Esophagus squamous epithelium (tissue), 5 donors: ENCODE measurements at regions not wholly inside any gene's neighbourhood (a gene's known extent, or its start where the extent isn't known, plus 50 kb on each side); places are given as distances from the start of the nearest gene placed in this dataset.

Experiments used
- DNase-seq: peaks from one replicate; lab custom pipeline; 2025; lab: John Stamatoyannopoulos, UW
- H3K27ac ChIP-seq, 4 donors: fragments of 200-600 bp; sonication (generic); one replicate each; pipeline ENCODE4 v1.5.1; 2016 to 2019; ENCODE audit warnings: mild to moderate bottlenecking in 1 of 4
- H3K27me3 ChIP-seq, 4 donors: fragments of 200-600 bp; sonication (generic); 1 replicate in 3 of 4; 2 replicates in 1 of 4; pipeline versions ENCODE4 v1.5.1 to v1.6.0; 2017 to 2021; ENCODE audit warnings: antibody characterized with exemption in 1 of 4
- H3K36me3 ChIP-seq, 3 donors: fragments of 200-600 bp; sonication (generic); one replicate each; pipeline ENCODE4 v1.5.1; 2016 to 2019
- H3K4me1 ChIP-seq, 3 donors: fragments of 200-600 bp; sonication (generic); one replicate each; pipeline ENCODE4 v1.5.1; 2017 to 2019
- H3K4me3 ChIP-seq, 4 donors: fragments of 200-600 bp; sonication (generic); 1 replicate in 3 of 4; 2 replicates in 1 of 4; pipeline ENCODE4 v1.5.1; 2016 to 2019; ENCODE audit warnings: mild to moderate bottlenecking in 2 of 4, moderate library complexity in 1 of 4
- H3K9me3 ChIP-seq, 3 donors: fragments of 200-600 bp; sonication (generic); one replicate each; pipeline ENCODE4 v1.5.1; 2016 to 2019
- CTCF ChIP-seq, 6 experiments: fragments of 450-650 bp in 4 of 6; fragments of 200-600 bp in 2 of 6; sonication (generic) in 2 of 6; IDR thresholded peaks; one replicate each; pipeline ENCODE4 v1.5.1; 2016 to 2019; ENCODE audit warnings: antibody characterized with exemption in 6 of 6, mild to moderate bottlenecking in 4 of 6, moderate library complexity in 4 of 6
- POLR2A ChIP-seq, 4 donors: fragments of 450-650 bp; IDR thresholded peaks; one replicate each; pipeline ENCODE4 v1.6.1; 2017; ENCODE audit warnings: antibody characterized with exemption in 4 of 4, mild to moderate bottlenecking in 4 of 4, moderate library complexity in 3 of 4
- WGBS, 2 donors: methylation state at CpG; one replicate each; pipeline ENCODE4 v1.1.5; 2018; 5-methylcytosine and 5-hydroxymethylcytosine counted together
- intact Hi-C: fragments of 100-400 bp; cut with DNase I; formaldehyde crosslinking; loops from one replicate; pipeline ENCODE4 v1.15.0; 2022
- donor health status: DM: yes; HTN: yes; CAD: no.

GRCh38 chr5:135697251-135697958, 118.6 kb upstream of the CXCL14 start:
- Histone ChIP-seq H3K4me1 (peaks cover 8 to 45% (median 11%) of the 10 kb centered on the region in 3 donors), H3K36me3 (no peaks in the 10 kb centered on the region), H3K9me3 (no peaks in the 10 kb centered on the region), H3K27ac (no peak overlapping the region), H3K27me3 (no peaks in the 10 kb centered on the region), H3K4me3 (no peak overlapping the region)
- no peak for TF ChIP-seq POLR2A (IDR thresholded peaks at IDR 0.05)
- TF ChIP-seq CTCF (IDR thresholded peaks at IDR 0.05): no peak
- DNase-seq: no peak
- intact Hi-C loops: no loop called here
- 76 to 78% methylated on average over 1 to 4 of the region's 5 CpGs for WGBS, 2 donors

GRCh38 chr5:135696317-135696716, 117.5 kb upstream of the CXCL14 start:
- DNase-seq: no peak
- no peaks in the 10 kb centered on the region for H3K9me3 ChIP-seq
- intact Hi-C loops: no loop called here
- H3K27me3 ChIP-seq: no peaks in the 10 kb centered on the region
- TF ChIP-seq CTCF (IDR thresholded peaks at IDR 0.05) (no peak), POLR2A (IDR thresholded peaks at IDR 0.05) (no peak)
- H3K4me3 ChIP-seq: no peak overlapping the region
- peaks cover 8 to 45% (median 11%) of the 10 kb centered on the region in 3 donors for H3K4me1 ChIP-seq
- H3K36me3 ChIP-seq: no peaks in the 10 kb centered on the region
- H3K27ac ChIP-seq: no peak overlapping the region

- no peaks in the 10 kb centered on the region for H3K36me3 ChIP-seq
- WGBS, 2 donors: 57 to 60% methylated on average over 2 to 3 of the region's 5 CpGs
- no peak for TF ChIP-seq CTCF (IDR thresholded peaks at IDR 0.05)
- TF ChIP-seq POLR2A (IDR thresholded peaks at IDR 0.05): no peak
- no peak overlapping the region for H3K4me3 ChIP-seq
- H3K27me3 ChIP-seq: no peaks in the 10 kb centered on the region
- no peaks in the 10 kb centered on the region for H3K9me3 ChIP-seq
- H3K4me1 ChIP-seq: peaks cover 8 to 43% (median 11%) of the 10 kb centered on the region in 3 donors
- no peak for DNase-seq
- H3K27ac ChIP-seq: no peak overlapping the region
- intact Hi-C loops: no loop called here
These were observed 117.0 kb upstream of the CXCL14 start for GRCh38 chr5:135695656-135696313.

GRCh38 chr5:135694906-135695305, 116.1 kb upstream of the CXCL14 start:
- Histone ChIP-seq H3K27me3 (no peaks in the 10 kb centered on the region), H3K9me3 (no peaks in the 10 kb centered on the region), H3K4me1 (peaks cover 8 to 39% (median 11%) of the 10 kb centered on the region in 3 donors), H3K36me3 (no peaks in the 10 kb centered on the region), H3K27ac (no peak overlapping the region), H3K4me3 (no peak overlapping the region)
- no peak for DNase-seq
- intact Hi-C loops: no loop called here
- 62 to 80% methylated on average over 5 of the region's 5 CpGs for WGBS, 2 donors
- no peak for TF ChIP-seq CTCF (IDR thresholded peaks at IDR 0.05)
- no peak for TF ChIP-seq POLR2A (IDR thresholded peaks at IDR 0.05)

- Histone ChIP-seq H3K27ac (peak overlapping the region; percentile 12 to 64 (median 48)), H3K27me3 (peaks cover 0 to 6% (median 0%) of the 10 kb centered on the region in 4 donors), H3K36me3 (no peaks in the 10 kb centered on the region), H3K9me3 (no peaks in the 10 kb centered on the region), H3K4me1 (peaks cover 8 to 39% (median 11%) of the 10 kb centered on the region in 3 donors), H3K4me3 (no peak overlapping the region)
- DNase-seq: no peak
- WGBS, 2 donors: 33 to 37% methylated on average over 7 to 9 of the region's 9 CpGs
- intact Hi-C loops: no loop called here
- no peak for TF ChIP-seq POLR2A (IDR thresholded peaks at IDR 0.05)
- no peak for TF ChIP-seq CTCF (IDR thresholded peaks at IDR 0.05)
These were observed 115.2 kb upstream of the CXCL14 start for GRCh38 chr5:135694012-135694411.
